OCI-LY3 (cell line): ENCODE measurements at regions not wholly inside any gene's neighbourhood (a gene's known extent, or its start where the extent isn't known, plus 50 kb on each side); places are given as distances from the start of the nearest gene placed in this dataset.

ENCODE experiments used
- EZH2phosphoT487 ChIP-seq: fragments of 200-600 bp; shearing (Covaris generic); IDR thresholded peaks from 2 replicates; pipeline ENCODE4 v1.6.1; 2018; ENCODE audit warnings: antibody characterized with exemption, mixed run types, low read depth
- TF ChIP-seq, protein P1 (sequence below): fragments of 200-600, 300-600 bp; sonication (generic); IDR thresholded peaks from 2 replicates; pipeline ENCODE4 v1.5.1; 2014; ENCODE audit warnings: antibody characterized with exemption, low read length, low read depth

DNA sequence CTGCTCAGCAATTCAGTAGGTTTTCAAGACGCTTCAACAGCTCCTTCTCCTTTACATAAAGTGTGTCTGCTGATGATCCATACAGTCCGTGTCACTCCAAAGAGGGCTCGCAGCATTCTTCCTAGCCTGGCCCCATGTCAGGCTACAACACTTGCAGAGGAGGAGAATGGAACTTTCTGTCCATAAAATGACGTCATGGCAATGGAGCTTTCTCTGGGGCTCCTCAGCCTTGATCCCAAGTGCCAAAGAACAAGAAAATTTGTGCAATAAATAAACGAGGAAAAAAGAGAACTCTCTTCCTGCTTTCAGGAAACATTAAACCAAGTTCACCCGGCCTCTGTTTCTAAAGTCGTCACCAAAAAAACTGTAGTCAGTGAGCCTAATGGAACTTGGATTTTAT lies 199.5 kb upstream of the MEIS1 start:
- TF ChIP-seq, protein P1, sequence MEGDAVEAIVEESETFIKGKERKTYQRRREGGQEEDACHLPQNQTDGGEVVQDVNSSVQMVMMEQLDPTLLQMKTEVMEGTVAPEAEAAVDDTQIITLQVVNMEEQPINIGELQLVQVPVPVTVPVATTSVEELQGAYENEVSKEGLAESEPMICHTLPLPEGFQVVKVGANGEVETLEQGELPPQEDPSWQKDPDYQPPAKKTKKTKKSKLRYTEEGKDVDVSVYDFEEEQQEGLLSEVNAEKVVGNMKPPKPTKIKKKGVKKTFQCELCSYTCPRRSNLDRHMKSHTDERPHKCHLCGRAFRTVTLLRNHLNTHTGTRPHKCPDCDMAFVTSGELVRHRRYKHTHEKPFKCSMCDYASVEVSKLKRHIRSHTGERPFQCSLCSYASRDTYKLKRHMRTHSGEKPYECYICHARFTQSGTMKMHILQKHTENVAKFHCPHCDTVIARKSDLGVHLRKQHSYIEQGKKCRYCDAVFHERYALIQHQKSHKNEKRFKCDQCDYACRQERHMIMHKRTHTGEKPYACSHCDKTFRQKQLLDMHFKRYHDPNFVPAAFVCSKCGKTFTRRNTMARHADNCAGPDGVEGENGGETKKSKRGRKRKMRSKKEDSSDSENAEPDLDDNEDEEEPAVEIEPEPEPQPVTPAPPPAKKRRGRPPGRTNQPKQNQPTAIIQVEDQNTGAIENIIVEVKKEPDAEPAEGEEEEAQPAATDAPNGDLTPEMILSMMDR = no peak
- TF ChIP-seq EZH2phosphoT487 = no peak
